GM23248 (cell line): ENCODE measurements at regions not wholly inside any gene's neighbourhood (a gene's known extent, or its start where the extent isn't known, plus 50 kb on each side); places are given as distances from the start of the nearest gene placed in this dataset.

Experiments used
- DNase-seq: peaks from one replicate; pipeline ENCODE4 v3.0.0-alpha.2; 2015
- H2AFZ ChIP-seq: fragments of 200-600 bp; sonication (generic); 2 replicates; pipeline ENCODE4 v1.6.1; 2016; ENCODE audit warnings: antibody characterized with exemption
- H3F3A ChIP-seq: fragments of 200-600 bp; sonication (generic); 2 replicates; pipeline ENCODE4 v1.6.1; 2016; ENCODE audit warnings: mild to moderate bottlenecking, antibody characterized with exemption, mixed run types; ENCODE audit not compliant: insufficient read depth
- H3K27ac ChIP-seq: fragments of 200-600 bp; sonication (generic); 2 replicates; pipeline ENCODE4 v1.5.1; 2016; ENCODE audit warnings: mild to moderate bottlenecking
- H3K27me3 ChIP-seq: fragments of 200-600 bp; sonication (generic); replicated peaks from 2 replicates; pipeline ENCODE4 v1.6.1; 2016; ENCODE audit warnings: mild to moderate bottlenecking; ENCODE audit not compliant: insufficient read depth
- H3K36me3 ChIP-seq: fragments of 200-600 bp; sonication (generic); 2 replicates; pipeline ENCODE4 v1.6.1; 2016; ENCODE audit warnings: low read depth, mild to moderate bottlenecking
- H3K4me1 ChIP-seq: fragments of 200-600 bp; sonication (generic); 2 replicates; pipeline ENCODE4 v1.6.1; 2016; ENCODE audit warnings: mild to moderate bottlenecking; ENCODE audit not compliant: insufficient read depth
- H3K4me2 ChIP-seq: fragments of 200-600 bp; sonication (generic); one replicate; pipeline ENCODE4 v1.6.1; 2016; ENCODE audit warnings: mild to moderate bottlenecking; ENCODE audit not compliant: unreplicated experiment
- H3K4me3 ChIP-seq: fragments of 200-600 bp; sonication (generic); 2 replicates; pipeline ENCODE4 v1.5.1; 2016; ENCODE audit warnings: mild to moderate bottlenecking
- H3K79me2 ChIP-seq: fragments of 200-600 bp; sonication (generic); 2 replicates; pipeline ENCODE4 v1.6.1; 2016; ENCODE audit warnings: mild to moderate bottlenecking; ENCODE audit not compliant: insufficient read depth
- H3K9ac ChIP-seq: fragments of 200-600 bp; sonication (generic); 2 replicates; pipeline ENCODE4 v1.6.1; 2016; ENCODE audit warnings: mild to moderate bottlenecking
- H3K9me2 ChIP-seq: fragments of 200-600 bp; sonication (generic); 2 replicates; pipeline ENCODE4 v1.6.1; 2016; ENCODE audit warnings: mixed run types, mild to moderate bottlenecking, moderate library complexity; ENCODE audit not compliant: insufficient read depth
- H3K9me3 ChIP-seq: fragments of 200-600 bp; sonication (generic); one replicate; pipeline ENCODE4 v1.6.1; 2017; ENCODE audit warnings: low read depth
- H4K20me1 ChIP-seq: fragments of 200-600 bp; sonication (generic); 2 replicates; pipeline ENCODE4 v1.6.0; 2016; ENCODE audit not compliant: insufficient read depth
- EZH2 ChIP-seq: fragments of 200-600 bp; sonication (generic); IDR thresholded peaks from 2 replicates; pipeline ENCODE4 v1.6.1; 2018; ENCODE audit warnings: antibody characterized with exemption, mild to moderate bottlenecking; ENCODE audit not compliant: insufficient read depth, poor library complexity, severe bottlenecking
- EZH2phosphoT487 ChIP-seq: fragments of 200-600 bp; sonication (generic); IDR thresholded peaks from 2 replicates; pipeline ENCODE4 v1.6.1; 2018; ENCODE audit warnings: antibody characterized with exemption, moderate library complexity, mild to moderate bottlenecking, low read depth; ENCODE audit not compliant: insufficient read depth
- WGBS, 2 experiments: methylation state at CpG; one replicate each; pipeline ENCODE4 v1.1.6; 2015 to 2017; ENCODE audit warnings: low lambda C conversion rate in 2 of 2, low coverage in 1 of 2; ENCODE audit errors: missing lambda C conversion rate in 2 of 2; 5-methylcytosine and 5-hydroxymethylcytosine counted together
- in situ Hi-C: fragments of 300-500 bp; cut with MboI; formaldehyde crosslinking; loops from 2 replicates; pipeline ENCODE4 v1.15.0; 2020

DNA sequence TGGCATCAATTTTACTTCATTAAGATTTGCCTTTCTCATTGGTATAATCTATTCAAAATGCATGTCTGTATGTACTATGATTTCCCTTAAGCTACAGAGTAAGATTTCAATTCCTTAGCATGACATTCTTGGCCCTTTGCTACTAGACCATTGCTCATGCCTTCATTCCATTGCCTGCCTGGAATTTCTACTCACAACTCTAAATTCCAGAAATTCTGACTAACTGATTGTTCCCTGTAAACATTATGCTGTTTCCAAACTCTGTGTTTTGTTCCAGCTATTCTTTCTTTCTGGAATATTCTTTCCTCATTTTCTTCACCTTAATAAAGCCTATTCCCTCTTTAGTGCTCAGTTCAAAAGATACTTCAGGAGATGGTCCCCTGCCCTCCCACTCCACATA, 568.8 kb upstream of the SEMA6A start:
- no peak overlapping the region for H3K4me3 ChIP-seq
- no peaks in the 10 kb centered on the region for H3F3A ChIP-seq
- no peak overlapping the region for H3K9ac ChIP-seq
- TF ChIP-seq EZH2phosphoT487 (no peak), EZH2 (no peak)
- no peaks in the 10 kb centered on the region for H3K4me1 ChIP-seq
- H4K20me1 ChIP-seq, result no peaks in the 10 kb centered on the region
- H3K27ac ChIP-seq, result no peak overlapping the region
- H3K9me3 ChIP-seq, result no peaks in the 10 kb centered on the region
- H3K27me3 ChIP-seq, result no peaks in the 10 kb centered on the region
- no peak for DNase-seq
- H3K79me2 ChIP-seq, result no peaks in the 10 kb centered on the region
- no peaks in the 10 kb centered on the region for H3K36me3 ChIP-seq
- no peaks in the 10 kb centered on the region for H3K9me2 ChIP-seq
- in situ Hi-C loops, result no loop called here
- no peak overlapping the region for H2AFZ ChIP-seq
- H3K4me2 ChIP-seq, result no peak overlapping the region

GRCh38 chr5:117138523-117138922, 563.9 kb upstream of the SEMA6A start:
- no peak overlapping the region for H3K4me3 ChIP-seq
- in situ Hi-C loops, result no loop called here
- 47 to 51% methylated on average over 3 of the region's 3 CpGs for WGBS, 2 experiments

GRCh38 chr5:117135851-117136250, 561.2 kb upstream of the SEMA6A start:
- H3K9me3 ChIP-seq, result no peaks in the 10 kb centered on the region
- in situ Hi-C loops, result no loop called here
- no peaks in the 10 kb centered on the region for H3K36me3 ChIP-seq
- no peak overlapping the region for H3K4me3 ChIP-seq
- no peak overlapping the region for H3K27ac ChIP-seq
- no peaks in the 10 kb centered on the region for H3F3A ChIP-seq
- no peaks in the 10 kb centered on the region for H3K9me2 ChIP-seq
- H3K9ac ChIP-seq, result no peak overlapping the region
- H3K4me1 ChIP-seq, result no peaks in the 10 kb centered on the region
- TF ChIP-seq EZH2, result no peak
- no peak for TF ChIP-seq EZH2phosphoT487
- H3K4me2 ChIP-seq, result no peak overlapping the region
- H2AFZ ChIP-seq, result no peak overlapping the region
- no peaks in the 10 kb centered on the region for H4K20me1 ChIP-seq
- no peaks in the 10 kb centered on the region for H3K27me3 ChIP-seq
- H3K79me2 ChIP-seq, result no peaks in the 10 kb centered on the region
- no peak for DNase-seq
- WGBS, 2 experiments, result 35 to 46% methylated on average over 2 of the region's 2 CpGs

More at GRCh38 chr5:117138523-117138922, 563.9 kb upstream of the SEMA6A start:
- no peak for DNase-seq
- Histone ChIP-seq H2AFZ (no peak overlapping the region), H3K9me3 (no peaks in the 10 kb centered on the region), H3K79me2 (no peaks in the 10 kb centered on the region), H3K4me2 (no peak overlapping the region), H3K27ac (no peak overlapping the region), H4K20me1 (no peaks in the 10 kb centered on the region), H3K9me2 (no peaks in the 10 kb centered on the region), H3K4me1 (no peaks in the 10 kb centered on the region), H3K36me3 (no peaks in the 10 kb centered on the region), H3F3A (no peaks in the 10 kb centered on the region), H3K9ac (no peak overlapping the region), H3K27me3 (no peaks in the 10 kb centered on the region)
- TF ChIP-seq EZH2, result no peak

- H4K20me1 ChIP-seq, result no peaks in the 10 kb centered on the region
- no peaks in the 10 kb centered on the region for H3K79me2 ChIP-seq
- no peaks in the 10 kb centered on the region for H3K4me1 ChIP-seq
- no peak overlapping the region for H2AFZ ChIP-seq
- no peak overlapping the region for H3K27ac ChIP-seq
- no peaks in the 10 kb centered on the region for H3F3A ChIP-seq
- in situ Hi-C loops, result no loop called here
- H3K36me3 ChIP-seq, result no peaks in the 10 kb centered on the region
- no peaks in the 10 kb centered on the region for H3K9me3 ChIP-seq
- no peak for DNase-seq
- H3K9ac ChIP-seq, result no peak overlapping the region
- H3K4me3 ChIP-seq, result no peak overlapping the region
- H3K27me3 ChIP-seq, result no peaks in the 10 kb centered on the region
- TF ChIP-seq EZH2phosphoT487 (no peak), EZH2 (no peak)
- no peaks in the 10 kb centered on the region for H3K9me2 ChIP-seq
- no peak overlapping the region for H3K4me2 ChIP-seq
These were observed 558.6 kb upstream of the SEMA6A start for GRCh38 chr5:117133198-117133597.

- Histone ChIP-seq H3K9me3 (no peaks in the 10 kb centered on the region), H3K9me2 (no peaks in the 10 kb centered on the region), H3K27ac (no peak overlapping the region), H3K4me3 (no peak overlapping the region), H4K20me1 (no peaks in the 10 kb centered on the region), H3K4me2 (no peak overlapping the region), H3K27me3 (no peaks in the 10 kb centered on the region), H2AFZ (no peak overlapping the region), H3K4me1 (no peaks in the 10 kb centered on the region), H3K9ac (no peak overlapping the region), H3F3A (no peaks in the 10 kb centered on the region), H3K79me2 (no peaks in the 10 kb centered on the region), H3K36me3 (no peaks in the 10 kb centered on the region)
- DNase-seq, result no peak
- no peak for TF ChIP-seq EZH2
- TF ChIP-seq EZH2phosphoT487, result no peak
- in situ Hi-C loops, result no loop called here
These were observed 557.3 kb upstream of the SEMA6A start for GRCh38 chr5:117131876-117132275.
